HG03558 (cell line): ENCODE measurements at regions not wholly inside any gene's neighbourhood (a gene's known extent, or its start where the extent isn't known, plus 50 kb on each side); places are given as distances from the start of the nearest gene placed in this dataset.
"Not testable (repeated sequence)": the region's sequence is repeated elsewhere in the genome, so short reads cannot be mapped to it uniquely, and the experiment has no call there.

Experiments used
- ATAC-seq: cut with Tn5 transposase; IDR thresholded peaks from one replicate; pipeline ENCODE4 v1.9.1; 2021; ENCODE audit warnings: moderate number of reproducible peaks; ENCODE audit not compliant: unreplicated experiment; ENCODE audit errors: extremely low read depth

- no peak for ATAC-seq
Observed at GRCh38 chr6:125354649-125355048, 52.9 kb upstream of the HDDC2 start.

DNA sequence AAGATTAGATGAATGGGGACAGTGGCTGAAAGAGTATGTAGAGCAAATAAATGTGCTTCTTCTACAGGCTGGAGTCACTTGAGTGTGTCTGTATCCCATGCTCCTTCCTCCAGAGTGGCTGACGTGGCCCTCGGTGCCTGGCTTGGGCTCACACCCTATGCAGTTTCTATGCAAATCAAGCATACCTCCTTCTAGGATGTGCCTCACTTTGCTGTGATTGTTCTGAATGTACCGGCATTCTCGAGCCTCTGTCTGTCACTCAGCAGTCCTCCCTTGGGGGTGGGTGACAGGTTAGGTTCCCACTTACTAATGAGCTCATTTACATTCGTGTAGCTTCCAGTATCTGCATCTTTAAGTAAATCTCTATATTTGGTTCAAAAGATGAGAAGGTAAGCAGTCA lies 55.1 kb upstream of the HDDC2 start:
- peak; percentile 32 for ATAC-seq

GRCh38 chr6:125357515-125358256 lies 55.9 kb upstream of the HDDC2 start:
- ATAC-seq: no peak

DNA sequence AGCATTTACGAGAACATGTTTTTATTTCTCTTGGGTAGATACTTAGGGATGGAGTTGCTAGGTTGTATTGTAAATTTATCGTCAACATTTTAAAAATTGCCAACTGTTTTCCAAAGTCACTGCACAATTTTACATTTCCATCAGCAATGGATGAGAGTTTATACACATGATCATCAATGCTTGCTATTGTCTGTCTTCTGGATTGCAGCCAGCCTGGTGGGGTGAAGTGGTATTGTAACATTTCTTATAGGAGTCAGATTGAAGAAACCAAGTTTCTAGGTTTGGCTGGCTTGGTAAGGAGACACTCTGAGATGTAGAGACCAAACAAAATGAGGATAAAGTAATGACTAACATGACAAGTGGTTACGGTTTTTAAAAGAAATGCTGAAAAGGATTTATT lies 57.1 kb upstream of the HDDC2 start:
- no peak for ATAC-seq

DNA sequence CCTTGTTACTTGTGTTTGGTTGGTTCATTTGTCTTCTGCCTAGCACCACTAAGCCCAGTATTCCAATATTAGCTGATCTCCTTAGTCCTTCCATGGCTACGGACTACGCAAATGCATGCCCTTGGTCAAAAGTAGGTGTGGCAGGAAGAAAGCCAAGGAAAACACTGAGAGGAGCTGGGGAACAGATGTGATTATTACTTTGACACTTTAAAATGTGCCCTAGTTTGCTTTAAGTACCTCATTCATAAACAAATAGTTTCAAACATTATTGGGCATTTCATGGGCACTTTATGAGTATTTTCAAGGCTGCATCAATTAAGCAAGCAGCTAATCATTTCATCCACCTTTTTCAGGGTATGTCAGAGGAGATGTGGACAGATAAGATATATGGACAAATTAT lies 60.1 kb upstream of the HDDC2 start:
- ATAC-seq: no peak

- ATAC-seq: no peak
Observed at GRCh38 chr6:125363039-125363823, 61.5 kb upstream of the HDDC2 start.

GRCh38 chr6:125363824-125364165 lies 62.0 kb upstream of the HDDC2 start:
- no peak for ATAC-seq

DNA sequence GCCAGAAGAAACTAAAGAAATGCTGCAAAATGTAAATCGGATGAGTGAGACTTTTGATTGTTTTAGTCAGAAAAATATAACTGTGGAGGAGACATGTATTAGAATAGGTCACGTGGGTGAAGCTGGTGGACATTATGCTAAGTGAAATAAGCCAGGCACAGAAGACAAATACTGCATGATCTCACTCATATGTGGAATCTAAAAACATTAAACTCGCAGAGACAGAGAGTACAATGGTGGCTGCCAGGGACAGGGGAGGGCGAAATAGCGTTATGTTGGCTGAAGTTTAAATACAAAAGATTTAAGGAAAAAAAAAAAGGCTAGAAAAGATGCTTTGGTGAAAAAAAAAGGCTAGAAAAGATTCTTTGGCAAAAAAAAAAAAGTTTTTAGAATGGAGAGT lies 63.5 kb upstream of the HDDC2 start:
- no peak for ATAC-seq

DNA sequence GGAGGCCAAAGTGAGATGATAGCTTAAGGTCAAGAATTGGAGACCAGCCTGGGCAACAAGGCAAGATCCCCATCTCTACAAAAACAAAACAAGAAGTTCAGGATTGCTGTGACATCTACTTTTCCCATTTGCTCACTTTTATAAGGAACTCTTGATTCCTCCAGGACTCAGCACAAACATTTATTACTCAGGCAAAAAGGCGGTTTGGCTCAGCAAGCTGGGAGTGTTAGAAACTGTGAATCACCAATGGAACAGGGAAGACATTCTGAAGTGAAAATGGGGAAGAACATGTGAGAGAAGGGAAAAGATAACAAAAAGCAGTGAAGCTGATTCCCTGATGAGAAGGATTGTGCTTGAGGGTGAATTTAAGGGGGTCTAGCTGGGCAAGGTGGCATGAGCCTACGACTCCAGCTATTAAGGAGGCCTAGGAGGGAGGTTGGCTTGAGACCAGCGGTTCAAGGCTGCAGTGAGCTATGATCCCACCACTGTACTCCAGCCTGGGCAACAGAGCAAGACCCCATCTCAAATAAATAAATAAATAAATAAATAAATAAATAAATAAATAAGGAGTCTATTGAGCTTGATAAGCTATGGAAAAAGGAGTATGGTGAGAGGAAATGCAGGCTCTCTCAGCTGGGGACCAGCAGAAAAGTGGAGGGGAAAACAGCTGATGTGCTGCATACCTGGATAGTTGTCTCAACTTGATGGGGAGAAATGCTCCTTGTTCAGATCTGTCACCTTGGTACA lies 65.4 kb upstream of the HDDC2 start:
- no peak for ATAC-seq

DNA sequence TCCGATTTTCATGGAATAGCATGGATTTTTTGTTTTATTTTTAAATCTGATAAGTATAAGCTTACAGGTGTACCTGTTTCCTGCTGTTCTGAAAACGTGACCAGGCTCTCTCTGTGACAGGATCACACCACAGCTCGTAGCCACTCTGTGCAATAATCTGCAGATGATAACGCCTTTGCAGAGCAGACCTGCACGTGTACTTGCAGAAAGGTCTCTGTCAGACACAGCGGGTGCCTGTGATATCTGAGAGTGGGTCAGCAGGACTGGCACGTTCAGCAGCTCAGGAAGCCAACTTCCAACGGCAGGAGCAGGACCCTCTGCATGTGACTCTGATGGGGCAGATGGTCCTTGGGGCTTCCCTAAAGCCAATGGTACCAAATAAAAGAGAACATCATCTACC lies 68.6 kb upstream of the HDDC2 start:
- no peak for ATAC-seq

DNA sequence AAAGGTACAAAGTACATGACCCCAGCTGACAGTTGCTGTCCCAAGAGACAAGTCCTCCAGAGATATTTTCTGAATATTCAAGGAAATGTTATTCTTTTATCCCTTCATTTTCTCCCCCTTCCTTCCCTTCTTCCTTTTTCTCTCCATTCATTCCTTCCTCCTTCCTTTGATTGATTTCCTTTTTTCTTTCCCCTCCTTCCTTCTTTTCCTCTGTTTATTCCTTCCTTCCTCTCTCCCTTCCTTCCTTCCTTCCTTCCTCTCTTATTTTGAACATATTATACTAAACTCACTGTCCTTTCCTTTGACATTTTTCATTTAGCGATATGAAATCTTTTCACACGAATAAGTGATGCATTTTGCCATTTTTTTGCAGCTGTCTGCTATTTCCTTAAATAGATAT lies 73.2 kb upstream of the HDDC2 start:
- no peak for ATAC-seq

DNA sequence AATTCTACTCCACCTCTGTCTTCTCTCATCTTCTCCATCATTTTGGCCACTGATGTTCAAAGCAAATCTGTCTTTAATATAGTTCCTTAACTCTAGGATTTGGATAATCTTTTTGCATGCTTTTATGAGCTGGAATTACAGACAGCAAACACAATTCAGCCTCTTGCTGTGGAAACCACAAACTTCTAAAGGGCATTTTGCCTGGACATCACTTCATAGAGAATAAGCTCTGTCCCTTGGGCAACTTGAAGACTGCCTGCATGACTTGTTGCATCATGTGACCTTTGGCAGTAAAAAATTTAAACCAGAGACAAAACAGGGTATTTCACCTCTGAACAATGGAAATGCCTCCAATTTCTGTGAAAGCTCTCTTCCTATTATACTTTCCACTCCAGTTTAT lies 74.1 kb upstream of the HDDC2 start:
- no peak for ATAC-seq

DNA sequence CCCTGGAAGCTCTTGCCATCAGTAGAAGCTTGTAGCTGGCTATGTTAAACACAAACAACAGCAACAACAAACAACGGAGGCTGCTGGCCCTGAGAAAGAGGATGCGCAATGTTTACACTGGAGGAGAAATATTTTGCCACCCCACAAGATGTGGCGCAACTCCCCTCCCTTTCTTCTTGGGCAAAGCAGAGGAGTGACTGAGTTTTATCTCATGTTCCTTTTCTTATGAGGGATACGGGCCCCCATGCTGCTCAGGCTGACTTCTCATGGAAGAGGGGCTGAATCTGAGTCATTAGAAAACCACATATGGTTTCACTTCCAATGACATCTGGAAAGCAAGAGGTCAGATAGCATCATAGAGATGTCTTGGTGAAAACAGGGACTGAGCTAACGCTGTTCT lies 75.9 kb upstream of the HDDC2 start:
- no peak for ATAC-seq

DNA sequence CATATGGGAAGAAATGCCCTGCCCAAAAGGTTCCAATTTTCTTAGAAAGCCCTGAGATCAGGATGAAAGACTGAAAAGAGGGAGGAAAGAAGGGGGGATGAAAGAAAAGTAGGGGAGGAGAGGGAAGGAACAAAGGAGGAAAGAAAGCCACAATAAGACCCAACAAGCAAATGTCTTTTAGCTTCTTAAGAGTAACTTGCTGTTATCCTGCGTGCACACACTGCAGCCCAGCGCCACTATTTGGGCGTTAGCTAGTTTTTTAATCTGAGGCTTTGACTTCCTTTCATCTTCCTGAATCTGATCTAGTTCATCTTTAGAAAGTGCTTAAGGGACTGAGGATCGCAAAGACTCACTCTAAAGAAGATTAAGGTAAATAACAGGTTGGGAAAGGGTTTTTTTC lies 77.4 kb upstream of the HDDC2 start:
- no peak for ATAC-seq

DNA sequence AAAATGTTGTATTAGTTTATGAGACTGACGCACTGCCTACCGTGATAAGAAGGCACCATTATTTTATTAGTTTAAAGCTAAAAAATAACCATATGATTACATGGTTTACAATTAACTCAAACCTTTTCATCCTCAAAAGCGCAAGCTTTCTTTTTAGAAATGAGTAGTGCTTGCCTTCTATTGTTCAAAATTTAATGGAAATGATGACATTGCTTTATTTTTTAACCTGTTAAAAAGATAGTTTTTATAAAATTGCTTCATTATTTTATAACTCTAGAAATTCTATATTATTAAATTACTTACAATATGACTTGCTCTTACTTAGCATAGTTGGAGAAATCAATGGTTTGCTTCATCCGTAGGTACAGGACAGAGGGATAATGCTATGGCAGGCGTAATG lies 78.7 kb upstream of the HDDC2 start:
- no peak for ATAC-seq

DNA sequence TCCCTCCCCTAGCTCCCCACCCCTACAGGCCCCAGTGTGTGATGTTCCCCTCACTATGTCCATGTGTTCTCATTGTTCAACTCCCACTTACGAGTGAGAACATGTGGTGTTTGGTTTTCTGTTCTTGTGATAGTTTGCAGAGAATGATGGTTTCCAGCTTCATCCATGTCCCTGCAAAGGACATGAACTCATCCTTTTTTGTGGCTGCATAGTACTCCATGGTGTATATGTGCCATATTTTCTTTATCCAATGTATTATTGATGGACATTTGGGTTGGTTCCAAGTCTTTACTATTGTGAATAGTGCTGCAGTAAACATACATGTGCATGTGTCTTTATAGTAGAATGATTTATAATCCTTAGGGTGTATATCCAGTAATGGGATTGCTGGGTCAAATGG lies 84.6 kb upstream of the HDDC2 start:
- not testable (repeated sequence) for ATAC-seq

- no peak for ATAC-seq
Observed at GRCh38 chr6:125392682-125393081, 90.9 kb upstream of the HDDC2 start.

DNA sequence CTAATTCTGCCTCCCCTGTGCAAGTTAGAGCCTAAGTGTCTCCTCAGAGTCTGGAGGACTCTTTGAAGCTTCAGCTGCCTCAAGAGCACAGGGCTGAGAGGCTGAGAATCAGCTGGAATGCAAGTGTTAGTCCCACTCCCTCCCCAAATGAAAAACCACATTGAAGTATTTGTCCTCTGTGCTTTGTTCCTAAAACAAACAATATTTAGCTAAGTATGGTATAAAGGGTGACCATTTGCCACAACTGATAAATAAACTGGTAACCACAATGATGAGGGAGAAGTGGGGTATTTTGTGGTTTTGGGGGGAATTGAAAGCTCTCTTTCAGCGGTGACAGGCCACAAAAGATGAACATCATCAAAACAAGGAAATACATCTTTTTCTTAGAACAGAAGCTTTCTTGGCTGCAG lies 91.7 kb upstream of the HDDC2 start:
- no peak for ATAC-seq

GRCh38 chr6:125406741-125407140 lies 105.0 kb upstream of the HDDC2 start:
- ATAC-seq: no peak

DNA sequence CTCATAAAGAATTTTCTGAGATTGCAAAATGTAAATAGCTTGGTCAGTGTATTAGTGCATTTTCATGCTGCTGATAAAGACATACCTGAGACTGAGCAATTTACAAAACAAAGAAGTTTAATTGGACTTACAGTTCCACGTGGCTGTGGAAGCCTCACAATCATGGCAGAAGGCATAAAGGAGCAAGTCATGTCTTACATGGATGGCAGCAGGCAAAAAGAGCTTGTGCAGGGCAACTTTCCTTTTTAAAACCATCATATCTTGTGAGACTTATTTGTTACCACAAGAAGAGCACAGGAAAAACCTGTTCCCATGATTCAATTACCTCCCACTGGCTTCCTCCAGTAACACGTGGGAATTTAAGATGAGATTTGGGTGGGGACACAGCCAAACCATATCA lies 112.7 kb upstream of the HDDC2 start:
- no peak for ATAC-seq

GRCh38 chr6:125415913-125416312 lies 114.1 kb upstream of the HDDC2 start:
- no peak for ATAC-seq
